ENCODE measurements at regions not wholly inside any gene's neighbourhood (a gene's known extent, or its start where the extent isn't known, plus 50 kb on each side); places are given as distances from the start of the nearest gene placed in this dataset.

DNA sequence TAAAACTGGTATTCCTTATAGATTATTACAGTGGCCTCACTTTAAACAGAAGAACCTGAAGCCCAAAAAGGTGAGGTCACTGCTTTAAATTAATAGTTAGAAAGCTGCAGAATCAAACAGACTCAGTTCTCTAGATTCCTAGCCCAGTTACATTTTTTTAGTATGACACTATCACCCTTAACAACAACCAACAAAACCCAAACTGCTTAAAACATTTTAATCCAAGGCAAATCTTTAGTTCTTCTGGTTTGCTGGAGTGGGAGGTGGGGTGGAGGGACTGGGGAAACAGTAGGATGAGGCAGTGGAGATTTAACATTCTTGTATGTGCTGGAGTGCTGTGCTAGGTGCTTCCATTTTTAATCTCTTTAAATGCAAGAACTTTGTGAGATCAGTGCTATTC lies 631.6 kb upstream of the KCNMB2 start:
- TF ChIP-seq, protein P1, sequence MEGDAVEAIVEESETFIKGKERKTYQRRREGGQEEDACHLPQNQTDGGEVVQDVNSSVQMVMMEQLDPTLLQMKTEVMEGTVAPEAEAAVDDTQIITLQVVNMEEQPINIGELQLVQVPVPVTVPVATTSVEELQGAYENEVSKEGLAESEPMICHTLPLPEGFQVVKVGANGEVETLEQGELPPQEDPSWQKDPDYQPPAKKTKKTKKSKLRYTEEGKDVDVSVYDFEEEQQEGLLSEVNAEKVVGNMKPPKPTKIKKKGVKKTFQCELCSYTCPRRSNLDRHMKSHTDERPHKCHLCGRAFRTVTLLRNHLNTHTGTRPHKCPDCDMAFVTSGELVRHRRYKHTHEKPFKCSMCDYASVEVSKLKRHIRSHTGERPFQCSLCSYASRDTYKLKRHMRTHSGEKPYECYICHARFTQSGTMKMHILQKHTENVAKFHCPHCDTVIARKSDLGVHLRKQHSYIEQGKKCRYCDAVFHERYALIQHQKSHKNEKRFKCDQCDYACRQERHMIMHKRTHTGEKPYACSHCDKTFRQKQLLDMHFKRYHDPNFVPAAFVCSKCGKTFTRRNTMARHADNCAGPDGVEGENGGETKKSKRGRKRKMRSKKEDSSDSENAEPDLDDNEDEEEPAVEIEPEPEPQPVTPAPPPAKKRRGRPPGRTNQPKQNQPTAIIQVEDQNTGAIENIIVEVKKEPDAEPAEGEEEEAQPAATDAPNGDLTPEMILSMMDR (conservative IDR thresholded peaks at IDR 0.05): no peak
- TF ChIP-seq EZH2 (IDR thresholded peaks at IDR 0.05; ENCODE audit: low read depth): no peak

All from PC-9 (cell line).